HepG2 (cell line): ENCODE measurements at regions not wholly inside any gene's neighbourhood (a gene's known extent, or its start where the extent isn't known, plus 50 kb on each side); places are given as distances from the start of the nearest gene placed in this dataset.

Experiments
- ATAC-seq: fragments of 200-7000 bp; cut with Tn5 transposase; 3 replicates; pipeline ENCODE4 v1.9.1; 2020; ENCODE audit warnings: mild to moderate bottlenecking, moderate library complexity
- BruUV-seq: library from RNA; stranded (reverse); fragments of 400-500 nt; replicated peaks from 2 replicates; lab custom pipeline; 2021; lab: Mats Ljungman, UMichigan
- CTCF ChIA-PET: fragments of 300-600 bp; formaldehyde crosslinking; extraction: SDS; loops from one replicate; lab custom pipeline; 2021; ENCODE audit warnings: low total read pairs, inconsistent platforms, low intra/inter-chr PET ratio; lab: Yijun Ruan, JAX
- POLR2A ChIA-PET: fragments of 350-600 bp; sonication (Branson Sonifier 250); formaldehyde crosslinking; loops from one replicate; lab custom pipeline; 2020; ENCODE audit warnings: antibody characterized with exemption, inconsistent platforms; lab: Yijun Ruan, JAX
- DNase-seq: peaks from one replicate; pipeline ENCODE4 v3.0.0-alpha.2; 2015; ENCODE audit warnings: low spot score
- FAIRE-seq: peaks from 3 replicates; lab custom pipeline; 2011; peaks lifted over from hg19 to GRCh38; lab: Jason Lieb, UNC
- H2AFZ ChIP-seq: one replicate; pipeline ENCODE4 v1.6.1; 2011; ENCODE audit warnings: low read length, inconsistent platforms
- H3K27ac ChIP-seq: fragments of 300-600 bp; 3 replicates; pipeline ENCODE4 v1.8.0; 2011; ENCODE audit warnings: mixed run types, mild to moderate bottlenecking, mixed read lengths, low read length, inconsistent platforms; ENCODE audit not compliant: insufficient read depth; ENCODE audit errors: extremely low read length
- H3K27me3 ChIP-seq, 2 experiments: fragments of 200-600 bp in 1 of 2; 2 replicates in 1 of 2; 3 replicates in 1 of 2; pipeline versions ENCODE4 v1.6.0 to v1.8.0; 2011; ENCODE audit warnings: low read length in 2 of 2, mild to moderate bottlenecking in 2 of 2, moderate library complexity in 2 of 2, inconsistent platforms in 1 of 2; ENCODE audit not compliant: insufficient read depth in 2 of 2, control insufficient read depth in 1 of 2
- H3K36me3 ChIP-seq, 2 experiments: fragments of 200-600 bp in 1 of 2; replicated peaks in 1 of 2; 2 replicates in 1 of 2; 3 replicates in 1 of 2; pipeline versions ENCODE4 v1.5.1 to v1.8.0; 2011; ENCODE audit warnings: low read length in 2 of 2, inconsistent platforms in 1 of 2; ENCODE audit not compliant: insufficient read depth in 2 of 2, control insufficient read depth in 1 of 2
- H3K4me1 ChIP-seq: 2 replicates; pipeline ENCODE4 v1.5.1; 2012; ENCODE audit warnings: low read length, inconsistent platforms; ENCODE audit not compliant: insufficient read depth
- H3K4me2 ChIP-seq: 2 replicates; pipeline ENCODE4 v1.6.0; 2011; ENCODE audit warnings: low read depth, low read length, inconsistent platforms
- H3K4me3 ChIP-seq, 3 experiments: fragments of 200-600 bp in 1 of 3; sonication (generic), shearing (Covaris generic) in 1 of 3; replicated peaks in 1 of 3; 2 replicates each; pipeline ENCODE4 v1.5.1; 2011 to 2016; ENCODE audit warnings: low read length in 3 of 3, inconsistent platforms in 2 of 3, low read depth in 2 of 3, mild to moderate bottlenecking in 2 of 3, control low read depth in 1 of 3, mixed read lengths in 1 of 3; ENCODE audit not compliant: insufficient read depth in 1 of 3
- H3K79me2 ChIP-seq: one replicate; pipeline ENCODE4 v1.6.1; 2011; ENCODE audit warnings: low read length, inconsistent platforms; ENCODE audit not compliant: insufficient read depth
- H3K9ac ChIP-seq: 2 replicates; pipeline ENCODE4 v1.6.0; 2011; ENCODE audit warnings: mild to moderate bottlenecking, low read depth, low read length, inconsistent platforms; ENCODE audit not compliant: insufficient read depth
- H3K9me3 ChIP-seq: 2 replicates; pipeline ENCODE4 v1.5.1; 2012; ENCODE audit warnings: mild to moderate bottlenecking, low read length
- H4K20me1 ChIP-seq: 2 replicates; pipeline ENCODE4 v1.6.0; 2011; ENCODE audit warnings: inconsistent platforms, mild to moderate bottlenecking, low read length, moderate library complexity; ENCODE audit not compliant: insufficient read depth
- DNMT1 ChIP-seq: sonication (generic); formaldehyde crosslinking; IDR thresholded peaks from 2 replicates; pipeline ENCODE4 v1.5.1; 2020; ENCODE audit warnings: mild to moderate bottlenecking, missing genetic modification reagents
- HDAC1 ChIP-seq: sonication (generic); formaldehyde crosslinking; IDR thresholded peaks from 2 replicates; pipeline ENCODE4 v1.5.1; 2020; ENCODE audit warnings: mild to moderate bottlenecking, missing genetic modification reagents
- HMG20A ChIP-seq: IDR thresholded peaks from 2 replicates; pipeline ENCODE4 v1.6.1; 2016; ENCODE audit warnings: borderline replicate concordance
- IRF2 ChIP-seq: IDR thresholded peaks from 2 replicates; pipeline ENCODE4 v1.6.1; 2018; ENCODE audit warnings: missing genetic modification reagents, missing compliant biosample characterization
- IRF9 ChIP-seq: sonication (generic); formaldehyde crosslinking; IDR thresholded peaks from 2 replicates; pipeline ENCODE4 v1.8.0; 2022; ENCODE audit warnings: missing genetic modification reagents, mild to moderate bottlenecking, borderline replicate concordance
- LRRFIP1 ChIP-seq: sonication (generic); formaldehyde crosslinking; conservative IDR thresholded peaks from 2 replicates; pipeline ENCODE4 v1.4.0; 2020; ENCODE audit warnings: missing genetic modification reagents
- MYPOP ChIP-seq: sonication (generic); formaldehyde crosslinking; IDR thresholded peaks from 2 replicates; pipeline ENCODE4 v1.8.1; 2023; ENCODE audit warnings: mild to moderate bottlenecking, moderate library complexity, missing genetic modification reagents
- NFE2 ChIP-seq: sonication (generic); formaldehyde crosslinking; IDR thresholded peaks from 2 replicates; pipeline ENCODE4 v1.4.0; 2020; ENCODE audit warnings: missing genetic modification reagents
- PAWR ChIP-seq: sonication (generic); formaldehyde crosslinking; IDR thresholded peaks from 2 replicates; pipeline ENCODE4 v1.4.0; 2020; ENCODE audit warnings: missing genetic modification reagents, mild to moderate bottlenecking, borderline replicate concordance
- RARG ChIP-seq: sonication (generic); formaldehyde crosslinking; IDR thresholded peaks from 2 replicates; pipeline ENCODE4 v1.4.0; 2020; ENCODE audit warnings: low read depth, mild to moderate bottlenecking, missing genetic modification reagents
- SNAPC4 ChIP-seq: sonication (generic); formaldehyde crosslinking; IDR thresholded peaks from 2 replicates; pipeline ENCODE4 v1.4.0; 2020; ENCODE audit warnings: mild to moderate bottlenecking, missing genetic modification reagents
- ZFP82 ChIP-seq: sonication (generic); formaldehyde crosslinking; IDR thresholded peaks from 2 replicates; pipeline ENCODE4 v1.5.1; 2020; ENCODE audit warnings: mild to moderate bottlenecking, missing genetic modification reagents, borderline replicate concordance
- ZNF333 ChIP-seq: sonication (generic); formaldehyde crosslinking; IDR thresholded peaks from 2 replicates; pipeline ENCODE4 v1.4.0; 2020; ENCODE audit warnings: mild to moderate bottlenecking, missing genetic modification reagents, borderline replicate concordance
- ZSCAN12 ChIP-seq: sonication (generic); formaldehyde crosslinking; IDR thresholded peaks from 2 replicates; pipeline ENCODE4 v1.9.0; 2021; ENCODE audit warnings: mild to moderate bottlenecking, missing genetic modification reagents
- WGBS: methylation state at CpG from one replicate; pipeline ENCODE4 v1.1.6; 2017; ENCODE audit warnings: low lambda C conversion rate; 5-methylcytosine and 5-hydroxymethylcytosine counted together
- in situ Hi-C: cut with HindIII; loops from 2 replicates; pipeline ENCODE4 v1.10.0; 2017; ENCODE audit warnings: low pct_unique_long_range_greater_than_20kb; ENCODE audit not compliant: extremely low pct_ligation_motif_present
- intact Hi-C: fragments of 100-400 bp; cut with micrococcal nuclease; formaldehyde crosslinking; loops from one replicate; pipeline ENCODE4 v1.10.0; 2022; ENCODE audit not compliant: unreplicated experiment

- TF ChIP-seq IRF2, result no peak
- no peak for TF ChIP-seq ZNF333 (CRISPR knock-in tag)
- no peak for TF ChIP-seq NFE2 (CRISPR knock-in tag)
- no peak for TF ChIP-seq LRRFIP1 (CRISPR knock-in tag)
- TF ChIP-seq HMG20A (CRISPR knock-in tag), result no peak
- TF ChIP-seq RARG (CRISPR knock-in tag), result no peak
Measured at GRCh38 chr1:172756024-172756423, 97.1 kb downstream of the FASLG start (continued).

DNA sequence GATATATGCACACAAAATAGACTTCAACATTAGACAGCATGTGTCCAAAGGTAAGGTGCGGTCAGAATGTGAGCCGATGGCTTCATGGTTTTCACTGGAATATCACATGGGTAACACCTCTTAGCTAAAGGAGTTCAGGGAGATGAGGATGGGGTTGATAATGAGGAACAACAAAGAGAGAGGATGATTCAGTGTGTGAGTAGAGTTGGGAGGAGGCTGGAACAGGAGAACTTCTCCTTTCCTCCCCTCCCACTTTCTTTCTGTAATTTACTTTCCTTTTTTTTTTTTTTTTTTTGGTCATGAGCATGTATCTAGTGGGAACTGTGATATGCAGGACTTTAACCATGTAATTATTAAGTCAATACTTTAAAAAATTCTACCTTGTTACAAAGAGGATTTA is 99.4 kb downstream of the FASLG start:
- DNase-seq, result no peak
- Histone ChIP-seq H3K36me3 (no peaks in the 10 kb centered on the region), H4K20me1 (no peaks in the 10 kb centered on the region), H3K9ac (no peak overlapping the region), H3K4me3 (no peak overlapping the region), H3K27me3 (0 out of 5 replicates have a peak, but pooled peaks cover 0 to 8% of the 10 kb centered on the region in 2 experiments), H3K27ac (no peak overlapping the region), H3K4me2 (no peak overlapping the region), H2AFZ (no peak overlapping the region), H3K4me1 (no peaks in the 10 kb centered on the region), H3K9me3 (no peaks in the 10 kb centered on the region), H3K79me2 (no peaks in the 10 kb centered on the region)
- BruUV-seq, result no TSS peak
- ChIA-PET CTCF (no interaction called here), POLR2A (no interaction called here)
- no peak for FAIRE-seq
- intact Hi-C loops (no loop called here), in situ Hi-C loops (no loop called here)
- no peak for ATAC-seq
- WGBS, result 52% methylated on average over 2 of the region's 2 CpGs
- TF ChIP-seq DNMT1 (CRISPR knock-in tag) (no peak), ZFP82 (CRISPR knock-in tag) (no peak), IRF9 (CRISPR knock-in tag) (no peak), ZSCAN12 (no peak), SNAPC4 (no peak), PAWR (CRISPR knock-in tag) (no peak), HDAC1 (CRISPR knock-in tag) (no peak), MYPOP (CRISPR knock-in tag) (no peak)
